Calu3 (cell line): ENCODE measurements at regions not wholly inside any gene's neighbourhood (a gene's known extent, or its start where the extent isn't known, plus 50 kb on each side); places are given as distances from the start of the nearest gene placed in this dataset.

ENCODE experiments used
- BruUV-seq: library from RNA; stranded (reverse); fragments of 400-500 nt; replicated peaks from 2 replicates; lab custom pipeline; 2021; lab: Mats Ljungman, UMichigan
- CTCF ChIA-PET: fragments of 300-600 bp; sonication (Branson Sonifier 250); formaldehyde crosslinking; loops from one replicate; lab custom pipeline; 2022; ENCODE audit warnings: antibody characterized with exemption; lab: Charles Lee
- DNase-seq: peaks from one replicate; pipeline ENCODE4 v3.0.0; 2022
- H3K27ac Mint-ChIP-seq: one replicate; pipeline ENCODE4 v1.8.0; 2022; ENCODE audit warnings: mixed read lengths; ENCODE audit not compliant: unreplicated experiment
- H3K27me3 Mint-ChIP-seq: one replicate; pipeline ENCODE4 v1.8.0; 2022; ENCODE audit warnings: mixed read lengths; ENCODE audit not compliant: unreplicated experiment
- H3K36me3 Mint-ChIP-seq: one replicate; pipeline ENCODE4 v1.8.0; 2022; ENCODE audit warnings: mild to moderate bottlenecking, moderate library complexity, mixed read lengths; ENCODE audit not compliant: insufficient read depth, unreplicated experiment
- H3K4me1 Mint-ChIP-seq: one replicate; pipeline ENCODE4 v1.8.0; 2022; ENCODE audit warnings: mild to moderate bottlenecking, low read depth, mixed read lengths; ENCODE audit not compliant: unreplicated experiment
- H3K4me3 Mint-ChIP-seq: one replicate; pipeline ENCODE4 v1.8.0; 2022; ENCODE audit warnings: mild to moderate bottlenecking, low read depth, moderate library complexity, mixed read lengths; ENCODE audit not compliant: unreplicated experiment
- H3K9me3 Mint-ChIP-seq: one replicate; pipeline ENCODE4 v1.8.0; 2022; ENCODE audit warnings: low read depth, mixed read lengths; ENCODE audit not compliant: unreplicated experiment
- intact Hi-C: fragments of 100-400 bp; cut with micrococcal nuclease; formaldehyde crosslinking; loops from one replicate; pipeline ENCODE4 v1.10.0; 2022; ENCODE audit not compliant: unreplicated experiment
- TF ChIP-seq, protein P1 (sequence below): fragments of 200-600 bp; IDR thresholded peaks from one replicate; pipeline ENCODE4 v1.8.0; 2022; ENCODE audit warnings: antibody characterized with exemption; ENCODE audit not compliant: unreplicated experiment

DNA sequence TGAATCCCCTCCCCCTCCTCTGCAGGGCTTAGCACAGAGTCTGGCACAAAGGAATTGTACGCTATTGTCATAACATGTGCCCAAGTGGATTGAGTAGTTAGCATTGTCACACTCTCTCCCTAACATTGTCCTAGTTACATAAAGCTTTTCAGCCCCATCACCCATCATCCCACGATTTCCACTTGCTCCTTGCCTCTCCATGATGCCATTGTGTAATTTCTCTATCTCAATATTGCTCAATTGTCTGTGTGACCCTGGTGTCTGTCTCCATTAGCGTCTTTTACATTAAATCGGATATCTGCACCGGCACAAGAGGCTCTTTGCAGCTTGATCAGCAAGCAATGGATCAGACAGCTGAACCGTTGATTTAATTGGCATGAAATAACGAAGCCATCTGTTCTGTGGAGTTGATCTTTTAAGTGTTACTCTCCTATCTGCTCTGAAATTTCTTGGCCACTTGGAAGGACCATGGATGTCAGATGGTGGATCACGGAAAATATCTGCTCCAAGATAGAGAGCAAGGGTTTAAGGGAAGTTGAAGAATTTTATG is 77.0 kb upstream of the HS3ST4 start:
- no peak for DNase-seq
- Mint-ChIP-seq H3K4me3 (no peak overlapping the region), H3K27ac (no peak overlapping the region), H3K36me3 (no peaks in the 10 kb centered on the region), H3K27me3 (no peaks in the 10 kb centered on the region), H3K9me3 (peaks cover 8% of the 10 kb centered on the region), H3K4me1 (no peaks in the 10 kb centered on the region)
- intact Hi-C loops, result no loop called here
- BruUV-seq, result no TSS peak
- CTCF ChIA-PET, result no interaction called here
- TF ChIP-seq, protein P1, sequence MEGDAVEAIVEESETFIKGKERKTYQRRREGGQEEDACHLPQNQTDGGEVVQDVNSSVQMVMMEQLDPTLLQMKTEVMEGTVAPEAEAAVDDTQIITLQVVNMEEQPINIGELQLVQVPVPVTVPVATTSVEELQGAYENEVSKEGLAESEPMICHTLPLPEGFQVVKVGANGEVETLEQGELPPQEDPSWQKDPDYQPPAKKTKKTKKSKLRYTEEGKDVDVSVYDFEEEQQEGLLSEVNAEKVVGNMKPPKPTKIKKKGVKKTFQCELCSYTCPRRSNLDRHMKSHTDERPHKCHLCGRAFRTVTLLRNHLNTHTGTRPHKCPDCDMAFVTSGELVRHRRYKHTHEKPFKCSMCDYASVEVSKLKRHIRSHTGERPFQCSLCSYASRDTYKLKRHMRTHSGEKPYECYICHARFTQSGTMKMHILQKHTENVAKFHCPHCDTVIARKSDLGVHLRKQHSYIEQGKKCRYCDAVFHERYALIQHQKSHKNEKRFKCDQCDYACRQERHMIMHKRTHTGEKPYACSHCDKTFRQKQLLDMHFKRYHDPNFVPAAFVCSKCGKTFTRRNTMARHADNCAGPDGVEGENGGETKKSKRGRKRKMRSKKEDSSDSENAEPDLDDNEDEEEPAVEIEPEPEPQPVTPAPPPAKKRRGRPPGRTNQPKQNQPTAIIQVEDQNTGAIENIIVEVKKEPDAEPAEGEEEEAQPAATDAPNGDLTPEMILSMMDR, result no peak

- TF ChIP-seq, protein P1, result no peak
- BruUV-seq, result no TSS peak
- Mint-ChIP-seq H3K27me3 (no peaks in the 10 kb centered on the region), H3K27ac (no peak overlapping the region), H3K4me1 (no peaks in the 10 kb centered on the region), H3K9me3 (peaks cover 9% of the 10 kb centered on the region), H3K36me3 (no peaks in the 10 kb centered on the region), H3K4me3 (no peak overlapping the region)
- intact Hi-C loops, result no loop called here
- CTCF ChIA-PET, result no interaction called here
- DNase-seq, result no peak
Measured at GRCh38 chr16:25613931-25614330, 77.8 kb upstream of the HS3ST4 start.

GRCh38 chr16:25608002-25608401 is 83.8 kb upstream of the HS3ST4 start:
- BruUV-seq, result no TSS peak
- intact Hi-C loops, result no loop called here
- Mint-ChIP-seq H3K4me1 (no peaks in the 10 kb centered on the region), H3K4me3 (no peak overlapping the region), H3K27me3 (no peaks in the 10 kb centered on the region), H3K9me3 (peaks cover 13% of the 10 kb centered on the region), H3K36me3 (no peaks in the 10 kb centered on the region), H3K27ac (no peak overlapping the region)
- no peak for DNase-seq
- CTCF ChIA-PET, result no interaction called here
- TF ChIP-seq, protein P1, result no peak

GRCh38 chr16:25606069-25606468 is 85.7 kb upstream of the HS3ST4 start:
- Mint-ChIP-seq H3K36me3 (no peaks in the 10 kb centered on the region), H3K27ac (no peak overlapping the region), H3K4me1 (no peaks in the 10 kb centered on the region), H3K4me3 (no peak overlapping the region), H3K9me3 (peaks cover 17% of the 10 kb centered on the region), H3K27me3 (no peaks in the 10 kb centered on the region)
- CTCF ChIA-PET, result interaction anchor here (0.6 kb wide), 1 partner anchor 1391 kb away, joined by 3 read pairs; no protein-coding TSS in a partner anchor
- BruUV-seq, result no TSS peak
- intact Hi-C loops, result no loop called here
- TF ChIP-seq, protein P1, result no peak
- no peak for DNase-seq
